Endothelial cell (in vitro differentiated cells): ENCODE measurements at regions not wholly inside any gene's neighbourhood (a gene's known extent, or its start where the extent isn't known, plus 50 kb on each side); places are given as distances from the start of the nearest gene placed in this dataset.

ENCODE experiments used
- DNase-seq: peaks from one replicate; pipeline ENCODE4 v3.0.0; 2021; ENCODE audit warnings: low spot score
- H3K27ac Mint-ChIP-seq: one replicate; pipeline ENCODE4 v1.8.0; 2021; ENCODE audit warnings: mixed read lengths, inconsistent platforms; ENCODE audit not compliant: unreplicated experiment
- H3K27me3 Mint-ChIP-seq: one replicate; pipeline ENCODE4 v1.8.0; 2021; ENCODE audit warnings: mild to moderate bottlenecking, moderate library complexity, mixed read lengths, inconsistent platforms; ENCODE audit not compliant: unreplicated experiment
- H3K36me3 Mint-ChIP-seq: one replicate; pipeline ENCODE4 v1.8.0; 2021; ENCODE audit warnings: mild to moderate bottlenecking, low read depth, mixed read lengths, inconsistent platforms; ENCODE audit not compliant: unreplicated experiment
- H3K4me1 Mint-ChIP-seq: one replicate; pipeline ENCODE4 v1.8.0; 2021; ENCODE audit warnings: mild to moderate bottlenecking, mixed read lengths, inconsistent platforms; ENCODE audit not compliant: unreplicated experiment
- H3K4me3 Mint-ChIP-seq: one replicate; pipeline ENCODE4 v1.8.0; 2021; ENCODE audit warnings: mild to moderate bottlenecking, mixed read lengths, inconsistent platforms; ENCODE audit not compliant: unreplicated experiment
- H3K9me3 Mint-ChIP-seq: one replicate; pipeline ENCODE4 v1.8.0; 2021; ENCODE audit warnings: mixed read lengths, inconsistent platforms; ENCODE audit not compliant: unreplicated experiment
- TF ChIP-seq, protein P1 (sequence below): fragments of 200-600 bp; sonication (generic); IDR thresholded peaks from one replicate; pipeline ENCODE4 v1.5.0; 2021; ENCODE audit warnings: antibody characterized with exemption; ENCODE audit not compliant: unreplicated experiment

DNA sequence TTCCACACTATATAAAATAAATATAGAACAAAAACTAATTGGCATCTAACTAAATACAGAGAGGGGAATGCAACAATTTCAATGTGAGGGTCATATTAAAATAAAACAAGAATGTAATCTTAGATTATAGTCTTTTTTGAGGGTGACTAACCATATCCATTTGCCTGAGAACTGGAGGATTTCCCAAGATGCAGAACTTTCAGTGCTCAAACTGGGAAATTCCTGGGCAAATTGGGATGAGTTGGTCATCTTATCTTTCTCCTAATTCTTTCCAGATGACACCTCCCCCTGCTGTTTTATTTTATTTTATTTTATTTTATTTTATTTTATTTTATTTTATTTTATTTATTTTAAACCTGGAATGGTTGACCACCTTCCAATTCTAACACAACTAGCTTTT, 846.2 kb downstream of the SLC4A3 start:
- H3K4me1 Mint-ChIP-seq, result no peaks in the 10 kb centered on the region
- no peaks in the 10 kb centered on the region for H3K9me3 Mint-ChIP-seq
- no peak overlapping the region for H3K27ac Mint-ChIP-seq
- H3K4me3 Mint-ChIP-seq, result no peak overlapping the region
- H3K27me3 Mint-ChIP-seq, result no peaks in the 10 kb centered on the region
- no peak for DNase-seq
- TF ChIP-seq, protein P1, sequence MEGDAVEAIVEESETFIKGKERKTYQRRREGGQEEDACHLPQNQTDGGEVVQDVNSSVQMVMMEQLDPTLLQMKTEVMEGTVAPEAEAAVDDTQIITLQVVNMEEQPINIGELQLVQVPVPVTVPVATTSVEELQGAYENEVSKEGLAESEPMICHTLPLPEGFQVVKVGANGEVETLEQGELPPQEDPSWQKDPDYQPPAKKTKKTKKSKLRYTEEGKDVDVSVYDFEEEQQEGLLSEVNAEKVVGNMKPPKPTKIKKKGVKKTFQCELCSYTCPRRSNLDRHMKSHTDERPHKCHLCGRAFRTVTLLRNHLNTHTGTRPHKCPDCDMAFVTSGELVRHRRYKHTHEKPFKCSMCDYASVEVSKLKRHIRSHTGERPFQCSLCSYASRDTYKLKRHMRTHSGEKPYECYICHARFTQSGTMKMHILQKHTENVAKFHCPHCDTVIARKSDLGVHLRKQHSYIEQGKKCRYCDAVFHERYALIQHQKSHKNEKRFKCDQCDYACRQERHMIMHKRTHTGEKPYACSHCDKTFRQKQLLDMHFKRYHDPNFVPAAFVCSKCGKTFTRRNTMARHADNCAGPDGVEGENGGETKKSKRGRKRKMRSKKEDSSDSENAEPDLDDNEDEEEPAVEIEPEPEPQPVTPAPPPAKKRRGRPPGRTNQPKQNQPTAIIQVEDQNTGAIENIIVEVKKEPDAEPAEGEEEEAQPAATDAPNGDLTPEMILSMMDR, result no peak
- no peaks in the 10 kb centered on the region for H3K36me3 Mint-ChIP-seq

DNA sequence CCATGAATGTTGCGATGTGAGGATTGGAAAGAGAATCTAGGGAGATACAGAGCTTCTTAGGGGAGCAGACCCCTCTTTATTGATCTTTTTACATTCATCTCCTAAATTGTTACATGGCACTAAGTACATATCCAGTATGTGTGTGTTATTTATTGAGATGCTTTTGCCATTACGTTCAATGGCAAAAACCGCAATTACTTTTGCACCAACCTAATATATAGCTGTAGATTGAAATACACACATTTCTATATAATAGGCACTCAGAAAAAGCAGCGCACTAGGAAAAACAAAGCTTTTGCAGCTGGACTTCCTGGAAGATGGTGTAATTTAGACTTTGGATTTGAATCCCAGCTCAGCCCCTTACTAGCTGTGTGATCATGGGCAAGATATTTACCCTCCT, 849.4 kb downstream of the SLC4A3 start:
- DNase-seq, result no peak
- Mint-ChIP-seq H3K27me3 (no peaks in the 10 kb centered on the region), H3K27ac (no peak overlapping the region), H3K36me3 (no peaks in the 10 kb centered on the region), H3K4me1 (no peaks in the 10 kb centered on the region), H3K4me3 (no peak overlapping the region), H3K9me3 (no peaks in the 10 kb centered on the region)
- TF ChIP-seq, protein P1, result no peak

DNA sequence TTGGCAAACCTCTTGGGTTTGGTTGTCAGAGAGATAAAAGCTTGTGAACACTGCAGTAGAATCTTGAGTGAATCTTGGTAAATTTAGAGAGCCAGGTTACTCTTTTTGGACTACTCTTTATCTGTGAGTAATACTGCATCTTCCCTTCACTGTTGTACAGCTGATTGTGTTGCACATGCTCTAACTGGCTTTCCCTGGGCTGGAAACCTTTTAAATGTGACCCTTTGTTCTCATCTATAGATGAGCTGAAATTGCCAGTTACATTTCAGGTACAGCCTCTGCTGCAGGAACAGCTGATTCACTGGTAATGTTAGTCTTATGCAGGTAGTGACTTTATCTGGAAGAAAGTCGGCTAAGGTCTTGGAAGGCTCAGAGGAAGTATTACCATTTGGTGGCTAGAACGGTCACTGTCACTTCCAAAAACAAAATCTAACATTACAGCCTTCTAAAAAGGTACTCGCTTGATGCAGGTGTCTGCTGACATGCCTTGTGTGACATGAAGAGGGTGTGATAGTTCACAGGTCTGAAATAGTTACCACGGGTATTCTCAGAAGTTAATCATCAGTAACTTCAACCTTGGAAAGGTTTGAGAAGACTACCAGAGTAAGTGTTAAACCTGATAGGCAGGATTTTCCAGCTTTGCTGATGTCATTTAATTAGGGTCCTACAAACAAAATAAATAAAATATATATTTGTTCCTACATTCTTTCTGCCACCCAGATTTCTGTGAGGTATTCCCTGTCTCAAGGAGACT, 851.1 kb downstream of the SLC4A3 start:
- Mint-ChIP-seq H3K4me1 (no peaks in the 10 kb centered on the region), H3K27ac (no peak overlapping the region), H3K4me3 (no peak overlapping the region), H3K27me3 (no peaks in the 10 kb centered on the region), H3K9me3 (no peaks in the 10 kb centered on the region), H3K36me3 (no peaks in the 10 kb centered on the region)
- TF ChIP-seq, protein P1, result no peak
- DNase-seq, result no peak

DNA sequence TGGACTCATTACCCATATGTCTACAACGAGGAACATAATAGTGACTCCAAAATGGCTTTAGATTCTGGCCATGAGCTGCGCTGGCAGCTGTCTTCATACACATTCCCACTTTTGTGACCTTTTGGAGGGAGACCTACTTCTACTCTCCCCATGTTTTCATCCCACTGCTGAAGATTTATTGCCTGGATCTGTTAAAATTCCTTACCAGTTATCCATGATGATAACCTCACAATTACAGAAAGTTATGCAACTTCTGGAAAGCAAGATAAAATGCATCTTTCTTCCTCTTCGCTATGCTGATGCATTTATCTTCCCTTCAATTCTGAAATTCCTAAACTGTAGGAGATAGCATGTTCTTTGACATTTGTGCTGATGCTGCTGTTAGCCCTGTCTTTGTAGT, 855.3 kb downstream of the SLC4A3 start:
- H3K9me3 Mint-ChIP-seq, result no peaks in the 10 kb centered on the region

DNA sequence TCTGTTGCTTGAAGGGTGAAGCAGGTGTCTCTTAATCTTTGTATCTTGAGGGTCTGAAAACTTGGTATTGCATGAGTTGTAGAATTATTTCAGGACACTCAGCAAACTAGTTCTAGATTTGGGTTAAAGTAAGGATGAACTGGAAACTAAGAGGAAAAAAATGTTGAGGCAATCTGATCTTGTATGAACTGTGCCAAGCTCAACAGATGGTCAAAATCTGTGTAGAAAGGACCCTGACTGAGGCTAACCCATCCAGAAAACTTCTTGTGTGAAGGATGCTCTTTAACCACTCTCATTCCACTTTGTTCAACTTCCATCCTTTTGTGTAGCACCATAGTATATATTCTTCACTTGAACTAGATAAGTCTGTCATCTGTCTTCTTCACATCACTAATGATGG, 861.7 kb downstream of the SLC4A3 start:
- no peak overlapping the region for H3K4me3 Mint-ChIP-seq
- H3K27ac Mint-ChIP-seq, result no peak overlapping the region
- H3K36me3 Mint-ChIP-seq, result no peaks in the 10 kb centered on the region
- no peak for DNase-seq
- H3K9me3 Mint-ChIP-seq, result no peaks in the 10 kb centered on the region
- H3K4me1 Mint-ChIP-seq, result peaks cover 8% of the 10 kb centered on the region
- TF ChIP-seq, protein P1, result no peak
- H3K27me3 Mint-ChIP-seq, result peaks cover 2% of the 10 kb centered on the region

More for the DNA sequence above, 855.3 kb downstream of the SLC4A3 start:
- TF ChIP-seq, protein P1, result no peak
- Mint-ChIP-seq H3K4me1 (no peaks in the 10 kb centered on the region), H3K4me3 (no peak overlapping the region), H3K27me3 (no peaks in the 10 kb centered on the region), H3K36me3 (no peaks in the 10 kb centered on the region), H3K27ac (no peak overlapping the region)
- DNase-seq, result no peak
